CD14-positive monocyte (primary cell): ENCODE measurements at regions not wholly inside any gene's neighbourhood (a gene's known extent, or its start where the extent isn't known, plus 50 kb on each side); places are given as distances from the start of the nearest gene placed in this dataset.
A peak's percentile ranks its signal among the peaks of the same experiment; 100 is the strongest.

Source experiments
- DNase-seq, 3 donors: peaks; one replicate each; pipeline ENCODE4 v3.0.0-alpha.2; 2011 to 2022
- H2AFZ ChIP-seq: 2 replicates; pipeline ENCODE4 v1.6.0; 2012; ENCODE audit warnings: mild to moderate bottlenecking, low read depth, low read length, inconsistent platforms; ENCODE audit not compliant: insufficient read depth, poor library complexity, severe bottlenecking
- H3K27ac ChIP-seq, 2 donors: 1 replicate in 1 of 2; 2 replicates in 1 of 2; pipeline ENCODE4 v1.5.1; 2012 to 2013; ENCODE audit warnings: low read length in 2 of 2, control low read depth in 1 of 2, inconsistent platforms in 1 of 2, low read depth in 1 of 2, mild to moderate bottlenecking in 1 of 2
- H3K27me3 ChIP-seq, 2 donors: one replicate each; pipeline versions ENCODE4 v1.6.0 to v1.6.1; 2011 to 2013; ENCODE audit warnings: low read length in 2 of 2; ENCODE audit not compliant: control insufficient read depth in 2 of 2, insufficient read depth in 2 of 2
- H3K36me3 ChIP-seq, 2 donors: replicated peaks in 1 of 2; 1 replicate in 1 of 2; 2 replicates in 1 of 2; pipeline versions ENCODE4 v1.5.1 to v1.6.1; 2012 to 2013; ENCODE audit warnings: low read length in 2 of 2, control low read depth in 1 of 2, inconsistent platforms in 1 of 2, mild to moderate bottlenecking in 1 of 2; ENCODE audit not compliant: insufficient read depth in 2 of 2, control insufficient read depth in 1 of 2
- H3K4me1 ChIP-seq, 2 donors: 1 replicate in 1 of 2; 2 replicates in 1 of 2; pipeline versions ENCODE4 v1.5.1 to v1.6.1; 2012 to 2013; ENCODE audit warnings: low read length in 2 of 2, control low read depth in 1 of 2, inconsistent platforms in 1 of 2, mild to moderate bottlenecking in 1 of 2, moderate library complexity in 1 of 2; ENCODE audit not compliant: insufficient read depth in 2 of 2, control insufficient read depth in 1 of 2
- H3K4me2 ChIP-seq: replicated peaks from 2 replicates; pipeline ENCODE3; 2012; ENCODE audit warnings: low read length, moderate library complexity, mild to moderate bottlenecking; ENCODE audit not compliant: poor library complexity, severe bottlenecking; ENCODE audit errors: extremely low read depth
- H3K4me3 ChIP-seq, 3 experiments: fragments of 200-600 bp in 1 of 3; sonication (generic) in 1 of 3; replicated peaks in 1 of 3; 1 replicate in 2 of 3; 2 replicates in 1 of 3; pipeline ENCODE4 v1.5.1; 2011 to 2013; ENCODE audit warnings: low read length in 3 of 3, mild to moderate bottlenecking in 3 of 3, control low read depth in 2 of 3, low read depth in 2 of 3, inconsistent platforms in 1 of 3, moderate library complexity in 1 of 3
- H3K79me2 ChIP-seq: 2 replicates; pipeline ENCODE4 v1.6.0; 2012; ENCODE audit warnings: mild to moderate bottlenecking, control low read depth, inconsistent platforms, low read length, moderate library complexity; ENCODE audit not compliant: insufficient read depth
- H3K9ac ChIP-seq: 2 replicates; pipeline ENCODE4 v1.6.0; 2017; ENCODE audit warnings: low read length, mild to moderate bottlenecking; ENCODE audit not compliant: insufficient read depth, poor library complexity, severe bottlenecking
- H3K9me3 ChIP-seq, 2 donors: replicated peaks in 1 of 2; 1 replicate in 1 of 2; 2 replicates in 1 of 2; pipeline versions ENCODE4 v1.5.1 to v1.6.1; 2012 to 2013; ENCODE audit warnings: low read length in 2 of 2, control low read depth in 1 of 2; ENCODE audit not compliant: control insufficient read depth in 1 of 2, insufficient read depth in 1 of 2
- H4K20me1 ChIP-seq: 2 replicates; pipeline ENCODE4 v1.6.0; 2012; ENCODE audit warnings: mild to moderate bottlenecking, low read length, control low read depth, moderate library complexity; ENCODE audit not compliant: insufficient read depth
- H3K27ac Mint-ChIP-seq, 7 donors: one replicate each; pipeline ENCODE4 v1.8.0; 2020; ENCODE audit warnings: mild to moderate bottlenecking in 7 of 7, mixed read lengths in 7 of 7, moderate library complexity in 6 of 7, inconsistent platforms in 2 of 7
- H3K27me3 Mint-ChIP-seq, 3 donors: one replicate each; pipeline ENCODE4 v1.8.0; 2021 to 2022; ENCODE audit warnings: low read depth in 3 of 3, mild to moderate bottlenecking in 3 of 3, mixed read lengths in 3 of 3, moderate library complexity in 3 of 3, inconsistent platforms in 1 of 3
- H3K36me3 Mint-ChIP-seq, 2 donors: one replicate each; pipeline ENCODE4 v1.8.0; 2020; ENCODE audit warnings: mixed read lengths in 2 of 2, inconsistent platforms in 1 of 2, mild to moderate bottlenecking in 1 of 2
- H3K4me1 Mint-ChIP-seq: one replicate; pipeline ENCODE4 v1.8.0; 2020; ENCODE audit warnings: mild to moderate bottlenecking, mixed read lengths
- H3K4me3 Mint-ChIP-seq, 2 donors: one replicate each; pipeline ENCODE4 v1.8.0; 2020; ENCODE audit warnings: mild to moderate bottlenecking in 2 of 2, mixed read lengths in 2 of 2, moderate library complexity in 1 of 2
- H3K9me3 Mint-ChIP-seq, 7 donors: one replicate each; pipeline ENCODE4 v1.8.0; 2020 to 2022; ENCODE audit warnings: mixed read lengths in 7 of 7, mild to moderate bottlenecking in 6 of 7, moderate library complexity in 6 of 7, inconsistent platforms in 2 of 7
- CTCF ChIP-seq: fragments of 200-600 bp; IDR thresholded peaks from one replicate; pipeline ENCODE4 v1.8.0; 2022; ENCODE audit warnings: antibody characterized with exemption, mild to moderate bottlenecking
- WGBS: methylation state at CpG from one replicate; pipeline ENCODE4 v1.1.5; 2013; ENCODE audit warnings: missing lambda C conversion rate; ENCODE audit not compliant: insufficient coverage; 5-methylcytosine and 5-hydroxymethylcytosine counted together
- intact Hi-C, 2 donors: fragments of 100-400 bp; cut with micrococcal nuclease; formaldehyde crosslinking; loops; one replicate each; pipeline versions ENCODE4 v1.15.0 to v1.15.1; 2023

DNA sequence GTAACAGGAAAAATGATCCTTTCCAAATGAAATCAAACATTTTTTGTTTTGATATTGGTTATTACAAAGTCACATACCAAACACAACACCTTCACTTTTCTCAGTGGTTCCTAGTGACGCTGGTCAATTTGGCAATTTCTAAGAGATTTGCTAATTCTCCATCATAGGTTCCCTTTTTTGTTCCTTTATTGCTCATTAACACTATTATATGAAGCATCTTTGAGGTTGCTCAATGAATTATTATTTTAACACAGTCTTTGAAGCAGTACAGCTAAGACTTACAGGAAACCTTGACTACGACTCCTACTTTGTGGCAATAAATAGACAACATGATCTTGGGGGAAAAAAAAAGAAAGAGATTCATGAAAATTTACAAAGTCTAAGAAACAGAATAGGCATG lies 152.2 kb upstream of the VRK2 start:
- H3K36me3 Mint-ChIP-seq, result no peaks in the 10 kb centered on the region
- no peaks in the 10 kb centered on the region for H3K79me2 ChIP-seq
- peaks cover 0 to 2% (median 0%) of the 10 kb centered on the region in 3 donors for H3K27me3 Mint-ChIP-seq
- H3K36me3 ChIP-seq, result no peaks in the 10 kb centered on the region
- no CpG with 5 or more reads among the region's 2 CpGs for WGBS
- no peak overlapping the region for H3K4me2 ChIP-seq
- H3K9me3 ChIP-seq, result no peaks in the 10 kb centered on the region
- H2AFZ ChIP-seq, result no peak overlapping the region
- no peak for TF ChIP-seq CTCF
- no peaks in the 10 kb centered on the region for H3K27me3 ChIP-seq
- peak; percentile 65 to 81 (median 77) for DNase-seq
- intact Hi-C loops, result loop anchor here in 1 of 2 donors (10.0 kb wide), 1 partner anchor 210 kb away; no protein-coding TSS in a partner anchor
- peaks cover 6 to 18% of the 10 kb centered on the region in 2 donors for H3K4me1 ChIP-seq
- peak overlapping the region in 6 of 7 donors; percentile 47 to 87 (median 73) for H3K27ac Mint-ChIP-seq
- H3K9me3 Mint-ChIP-seq, result no peaks in the 10 kb centered on the region
- no peak overlapping the region for H3K4me3 ChIP-seq
- no peaks in the 10 kb centered on the region for H4K20me1 ChIP-seq
- H3K27ac ChIP-seq, result no peak overlapping the region
- peaks cover 19% of the 10 kb centered on the region for H3K4me1 Mint-ChIP-seq
- H3K9ac ChIP-seq, result no peak overlapping the region
- H3K4me3 Mint-ChIP-seq, result no peak overlapping the region

GRCh38 chr2:57897920-57898319 lies 148.7 kb upstream of the VRK2 start:
- H3K4me2 ChIP-seq, result no peak overlapping the region
- H3K27me3 ChIP-seq, result no peaks in the 10 kb centered on the region
- H3K36me3 ChIP-seq, result no peaks in the 10 kb centered on the region
- TF ChIP-seq CTCF, result no peak
- H3K27ac ChIP-seq, result no peak overlapping the region
- no peak overlapping the region for H3K4me3 ChIP-seq
- H3K79me2 ChIP-seq, result no peaks in the 10 kb centered on the region
- no peaks in the 10 kb centered on the region for H4K20me1 ChIP-seq
- H3K4me1 ChIP-seq, result peaks cover 4 to 13% of the 10 kb centered on the region in 2 donors
- Mint-ChIP-seq H3K36me3 (no peaks in the 10 kb centered on the region), H3K4me3 (no peak overlapping the region), H3K4me1 (peaks cover 10% of the 10 kb centered on the region), H3K27ac (peak overlapping the region in 1 of 7 donors; percentile 61), H3K9me3 (no peaks in the 10 kb centered on the region), H3K27me3 (peaks cover 0 to 2% (median 0%) of the 10 kb centered on the region in 3 donors)
- no peak overlapping the region for H2AFZ ChIP-seq
- no peak for DNase-seq
- intact Hi-C loops, result loop anchor here in 1 of 2 donors (10.0 kb wide), 1 partner anchor 207 kb away; no protein-coding TSS in a partner anchor
- H3K9ac ChIP-seq, result no peak overlapping the region
- WGBS, result no CpG with 5 or more reads among the region's 1 CpG
- H3K9me3 ChIP-seq, result no peaks in the 10 kb centered on the region
